ENCODE measurements at regions not wholly inside any gene's neighbourhood (a gene's known extent, or its start where the extent isn't known, plus 50 kb on each side); places are given as distances from the start of the nearest gene placed in this dataset.

DNA sequence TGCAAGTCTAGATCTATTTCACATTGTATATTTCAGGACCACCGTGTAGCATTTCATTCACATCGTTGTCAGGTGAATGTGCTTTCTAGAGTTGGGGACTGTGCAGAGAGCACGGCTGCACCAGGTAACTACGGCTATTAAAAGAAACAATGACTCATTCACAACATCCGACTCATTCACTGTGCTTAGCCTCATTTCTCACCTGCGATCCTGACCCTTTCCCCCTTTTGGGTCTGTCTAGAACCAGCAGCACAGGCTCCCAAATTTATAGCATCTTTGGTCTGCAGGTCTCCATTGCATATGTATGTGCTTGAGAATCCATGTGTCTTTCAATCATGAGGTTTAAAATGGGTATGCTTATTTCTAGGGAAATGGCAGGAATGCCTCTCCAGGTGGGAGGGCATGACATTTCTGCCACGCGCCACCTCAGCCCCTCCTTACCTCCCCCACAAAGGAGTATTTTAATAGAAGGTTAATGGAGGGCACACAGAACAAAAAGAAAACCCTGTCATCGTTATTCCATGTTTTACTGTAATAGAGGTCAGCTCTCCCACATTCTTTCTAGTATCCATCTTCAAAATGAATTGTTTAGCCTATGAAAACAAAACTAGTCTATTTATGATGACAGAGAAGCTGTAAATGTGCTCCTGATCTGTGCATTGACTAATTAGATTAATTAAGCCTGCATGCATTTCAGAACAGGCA, 246.7 kb upstream of the EPHA4 start:
- no peak for DNase-seq (ENCODE audit: low spot score)

DNA sequence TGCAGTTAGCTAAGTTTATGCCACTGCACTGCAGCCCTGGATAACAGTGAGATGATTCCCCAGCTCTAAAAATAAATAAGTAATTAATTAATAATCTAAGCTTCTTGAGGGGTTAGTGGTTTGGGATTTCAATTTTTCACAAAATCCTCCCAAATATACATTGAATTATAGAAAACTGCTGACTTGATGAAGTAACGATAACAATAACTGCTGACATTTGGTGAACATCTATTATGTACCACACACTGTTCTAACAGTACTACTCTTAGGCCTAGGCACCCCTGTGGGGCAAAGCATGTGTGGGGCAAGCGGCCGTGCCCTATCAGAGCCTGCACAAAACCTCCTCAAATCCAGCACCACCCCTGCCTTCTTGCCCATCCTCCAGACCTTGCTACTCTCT, 245.8 kb upstream of the EPHA4 start:
- DNase-seq (ENCODE audit: low spot score): no peak

DNA sequence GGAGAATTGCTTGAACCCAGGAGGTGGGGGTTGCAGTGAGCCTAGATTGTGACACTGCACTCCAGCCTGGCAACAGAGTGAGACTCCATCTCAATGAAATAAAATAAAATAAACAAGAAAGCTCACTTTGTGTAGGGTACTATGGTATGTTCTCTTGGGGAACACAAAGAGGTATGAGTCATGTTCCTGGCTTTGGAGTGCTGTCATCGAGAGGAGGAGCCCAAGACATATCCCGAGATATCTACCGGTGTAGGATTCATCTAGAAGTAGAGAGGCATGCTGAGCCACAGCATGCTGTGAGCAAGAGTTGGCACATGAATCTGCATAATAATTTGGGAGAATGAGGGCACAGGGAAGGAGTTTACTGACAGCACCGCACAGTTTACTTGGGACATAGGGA, 244.9 kb upstream of the EPHA4 start:
- DNase-seq (ENCODE audit: low spot score): no peak

DNA sequence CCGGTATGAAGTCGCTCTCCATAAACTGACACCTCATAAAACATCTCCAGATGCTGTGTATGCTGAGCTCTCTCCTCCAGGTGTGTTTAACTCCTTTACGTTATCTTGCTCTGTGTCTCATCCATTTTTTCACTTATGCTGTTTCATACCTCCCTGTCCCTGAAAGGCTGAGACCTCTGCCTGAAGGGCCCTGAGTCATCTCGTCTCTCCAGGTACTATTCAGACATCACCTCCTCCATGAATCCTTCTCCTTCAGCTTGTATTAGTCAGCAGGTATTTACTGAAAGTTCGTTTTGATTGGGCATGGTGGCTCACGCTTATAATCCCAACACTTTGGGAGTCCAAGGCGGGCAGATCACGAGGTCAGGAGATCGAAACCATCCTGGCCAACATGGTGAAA, 244.5 kb upstream of the EPHA4 start:
- no peak for DNase-seq (ENCODE audit: low spot score)

DNA sequence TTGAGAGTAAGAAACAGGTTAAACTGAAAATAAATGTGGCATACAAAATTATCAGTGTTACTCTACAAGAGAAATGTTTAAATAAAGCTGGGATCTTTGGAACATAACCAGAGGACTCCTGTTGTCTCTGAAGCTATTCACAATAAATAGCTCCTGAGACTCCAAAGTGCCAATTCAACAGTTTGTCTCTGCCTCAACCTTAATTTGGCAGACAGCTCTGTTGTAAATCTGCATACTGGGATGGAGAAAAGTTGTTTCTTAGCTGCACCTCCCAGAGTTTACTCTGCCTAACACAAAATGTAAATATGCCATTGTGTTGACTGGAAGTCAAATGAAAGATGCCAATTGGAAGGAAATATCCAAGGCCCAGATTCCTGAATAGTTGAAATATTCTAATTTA, 238.5 kb upstream of the EPHA4 start:
- no peak for DNase-seq (ENCODE audit: low spot score)

DNA sequence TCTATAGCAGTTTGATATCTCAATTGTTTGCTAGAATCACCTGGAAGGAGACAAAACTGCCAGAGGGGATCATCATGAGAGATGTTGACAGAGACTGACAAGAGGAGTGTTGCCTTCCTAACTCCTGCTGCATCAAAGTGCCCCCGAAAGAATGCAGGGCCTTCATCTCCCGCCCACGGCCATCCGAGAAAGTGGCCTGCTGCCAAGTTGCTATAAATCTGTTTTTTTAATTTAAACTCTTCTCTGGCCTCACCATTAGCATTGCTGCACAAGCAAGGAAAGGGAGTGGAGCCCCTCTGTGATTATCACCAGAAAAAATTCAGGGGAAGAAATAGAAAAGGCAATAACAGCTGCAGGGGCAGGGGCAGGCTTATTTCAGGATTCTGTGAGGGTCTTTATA, 238.1 kb upstream of the EPHA4 start:
- no peak for DNase-seq (ENCODE audit: low spot score)

DNA sequence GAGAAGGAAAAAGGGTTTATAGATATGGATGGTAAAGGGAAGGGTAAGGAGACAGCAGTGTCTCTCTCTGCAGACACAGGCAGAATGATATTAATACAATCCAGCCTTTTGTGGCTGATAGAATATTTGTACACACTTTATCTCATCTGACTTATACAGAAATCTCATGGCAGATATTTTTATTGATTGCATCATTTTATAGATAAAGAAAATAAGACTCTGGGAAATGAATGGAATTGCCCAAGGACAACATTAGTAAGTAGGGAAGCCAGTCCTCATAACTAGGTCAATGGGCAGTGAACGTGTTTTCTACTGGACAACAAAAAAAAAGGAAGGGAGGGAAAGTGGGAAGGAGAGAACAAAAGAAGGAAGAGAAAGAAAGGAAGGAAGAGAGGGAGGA, 236.4 kb upstream of the EPHA4 start:
- no peak for DNase-seq (ENCODE audit: low spot score)

DNA sequence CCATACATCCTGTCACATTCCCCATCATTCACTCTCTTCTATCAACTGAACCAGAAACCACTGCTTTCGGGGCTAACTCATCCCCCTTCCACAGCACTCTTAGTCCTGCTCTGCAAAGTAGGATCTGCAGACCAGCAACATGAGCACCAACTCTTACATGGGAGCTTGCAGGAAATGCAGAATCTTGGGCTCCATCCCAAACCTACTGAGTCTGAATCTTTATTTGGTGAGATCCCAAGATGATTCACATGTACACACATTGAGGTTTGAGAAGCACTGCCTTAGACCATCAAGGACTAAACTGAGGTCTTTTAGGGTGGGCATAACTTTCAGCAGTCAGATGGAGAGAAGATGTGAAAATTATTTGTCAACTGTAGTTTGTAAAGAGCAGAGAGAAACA, 235.6 kb upstream of the EPHA4 start:
- DNase-seq (ENCODE audit: low spot score): no peak

DNA sequence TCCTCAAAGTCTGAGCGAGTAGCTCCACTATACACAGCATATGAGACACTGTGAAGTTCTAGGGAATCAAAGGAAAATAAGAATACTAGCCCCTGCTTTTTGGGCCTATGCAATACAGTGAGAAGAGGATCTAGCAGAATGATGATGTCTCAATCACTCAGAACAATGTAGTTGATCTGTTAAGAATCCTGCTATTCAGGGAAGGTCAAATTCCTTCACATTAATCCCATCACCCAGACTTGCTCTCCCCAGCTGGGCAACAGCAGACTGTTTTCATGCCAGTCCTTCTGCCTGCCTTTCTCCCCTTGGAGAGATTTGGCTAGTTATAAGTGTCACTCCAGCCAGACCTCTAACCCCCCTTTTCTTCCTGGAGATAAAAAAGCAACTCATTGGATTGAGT, 230.0 kb upstream of the EPHA4 start:
- no peak for DNase-seq (ENCODE audit: low spot score)

DNA sequence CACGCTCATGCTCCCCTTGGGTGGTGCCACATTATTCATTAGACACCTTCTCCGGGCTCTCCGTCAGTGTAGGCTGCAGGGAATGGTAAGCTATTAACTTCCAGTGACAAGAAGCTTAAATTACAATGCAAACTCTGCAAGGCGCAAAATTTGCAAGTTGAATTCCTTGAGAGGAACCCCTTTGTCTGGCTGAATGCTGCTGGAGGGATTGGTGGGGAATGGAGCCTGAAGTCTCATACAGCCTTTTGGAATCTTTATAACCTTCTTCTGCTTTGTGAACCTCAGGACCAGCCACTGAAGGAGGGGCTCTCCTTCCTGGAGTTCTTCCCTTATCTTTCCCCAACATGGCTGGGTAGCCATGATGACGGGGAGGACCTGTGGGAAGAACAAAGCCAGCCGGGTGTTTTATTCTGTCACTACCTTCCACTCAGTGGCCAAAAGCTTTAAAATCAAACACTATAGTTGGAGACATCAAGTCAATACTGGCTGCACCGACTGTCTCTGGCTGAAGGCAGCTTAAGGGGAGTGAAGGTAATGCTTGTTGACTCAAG, 220.9 kb upstream of the EPHA4 start:
- no peak for DNase-seq (ENCODE audit: low spot score)

DNA sequence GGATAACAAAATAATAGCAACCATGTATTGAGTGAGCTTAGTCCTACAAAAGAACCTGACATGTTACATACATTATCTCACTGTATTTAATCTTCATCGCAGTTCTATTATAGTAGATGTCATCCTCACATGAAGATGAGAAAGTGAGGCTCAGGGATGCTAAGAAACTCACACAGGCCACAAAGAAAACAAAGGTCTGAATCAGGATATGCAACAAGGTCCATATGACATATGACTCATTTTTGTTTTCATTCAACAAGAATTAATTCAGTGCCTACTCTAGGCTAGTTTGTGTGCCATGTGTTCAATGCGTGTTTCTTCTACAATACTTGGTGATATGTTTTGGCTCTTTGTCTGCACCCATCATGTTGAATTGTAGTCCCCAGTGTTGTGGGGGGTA, 219.7 kb upstream of the EPHA4 start:
- no peak for DNase-seq (ENCODE audit: low spot score)

DNA sequence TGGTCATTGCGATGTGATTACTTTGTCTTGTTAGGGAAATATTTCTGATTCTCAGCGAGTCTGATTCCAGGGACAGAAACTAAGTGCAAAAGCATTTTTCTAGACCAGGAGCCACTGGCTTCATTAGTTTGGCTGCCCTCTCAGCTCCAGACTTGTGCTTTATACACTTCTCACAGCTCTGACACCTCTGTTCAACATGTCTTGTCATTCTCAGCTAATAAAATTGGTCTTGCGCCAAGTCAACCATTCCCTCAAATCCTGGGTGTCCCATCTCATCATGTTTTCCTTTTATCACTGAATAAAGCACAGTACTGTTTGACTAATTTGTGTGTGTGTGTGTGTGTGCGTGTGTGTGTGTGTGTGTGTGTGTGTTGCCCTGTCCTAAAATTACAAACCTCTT, 215.5 kb upstream of the EPHA4 start:
- no peak for DNase-seq (ENCODE audit: low spot score)

DNA sequence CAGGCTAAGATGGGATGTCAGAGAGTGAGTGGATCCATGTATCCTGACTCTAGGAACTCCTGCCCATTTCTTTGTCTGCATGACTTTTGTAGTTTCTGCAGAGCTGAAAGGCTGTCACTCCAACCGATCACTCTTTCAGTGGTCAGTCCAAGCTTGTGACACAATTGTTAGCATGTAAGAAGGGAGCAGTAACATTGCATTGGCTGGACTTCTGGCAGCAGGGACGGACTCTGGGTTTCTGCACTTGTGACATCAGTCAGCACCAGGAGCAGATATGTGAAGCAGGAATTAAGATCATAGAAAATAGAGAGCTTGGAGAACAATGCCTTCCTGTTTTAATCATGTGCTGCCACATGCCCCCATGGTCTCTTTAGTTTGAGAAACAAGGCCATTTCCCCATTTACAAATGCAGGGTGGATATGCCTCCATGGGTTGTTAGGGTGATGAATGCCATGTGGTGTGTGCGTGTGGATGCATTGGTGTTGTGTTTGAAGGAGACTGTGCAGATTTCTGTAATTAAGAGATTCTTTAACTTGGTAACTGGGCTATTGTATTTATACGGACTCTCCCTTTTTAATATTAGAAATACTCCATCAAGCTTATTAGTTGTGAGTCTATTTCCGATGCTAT, 214.3 kb upstream of the EPHA4 start:
- DNase-seq (ENCODE audit: low spot score): no peak

DNA sequence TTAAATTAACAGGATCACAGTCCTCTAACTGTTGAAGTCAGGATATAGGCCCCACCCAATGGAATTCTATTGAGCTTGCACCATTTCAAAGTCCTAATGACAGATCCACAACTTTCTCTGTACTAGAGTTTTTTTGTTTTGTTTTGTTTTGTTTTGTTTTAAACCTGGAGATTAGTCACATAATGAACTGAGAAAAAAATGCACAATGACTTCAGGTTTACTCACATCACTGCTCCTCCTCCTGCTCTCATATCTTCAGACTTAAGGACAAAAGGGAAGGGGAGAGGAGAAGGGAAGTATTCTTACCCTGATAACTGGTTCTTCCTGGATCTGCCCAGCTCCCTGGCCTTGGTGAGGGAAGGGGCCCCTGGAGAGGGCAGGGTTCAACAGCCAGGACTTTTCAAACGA, 208.2 kb upstream of the EPHA4 start:
- no peak for DNase-seq (ENCODE audit: low spot score)

DNA sequence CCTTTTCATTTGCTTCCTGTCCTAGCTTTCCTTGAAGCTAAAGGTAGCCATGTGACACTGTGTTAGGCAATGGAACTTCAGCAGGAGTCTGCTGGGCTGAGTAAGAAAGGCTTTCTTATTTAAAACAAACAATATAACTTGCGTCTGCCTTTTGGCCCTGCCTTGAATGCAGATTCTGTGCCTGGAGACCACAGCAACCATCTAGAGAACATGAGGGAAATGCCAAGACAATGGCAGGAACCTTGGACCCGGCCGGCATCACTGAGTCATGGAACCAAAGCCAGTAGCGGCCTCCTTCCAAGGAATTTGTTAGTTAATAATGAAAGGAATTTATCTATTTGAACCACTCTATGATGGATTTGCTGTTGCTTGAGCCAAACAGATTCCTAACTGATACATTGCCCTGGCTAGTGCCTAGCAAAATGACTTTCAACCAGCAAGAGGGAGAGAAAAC, 207.5 kb upstream of the EPHA4 start:
- DNase-seq (ENCODE audit: low spot score): no peak

DNA sequence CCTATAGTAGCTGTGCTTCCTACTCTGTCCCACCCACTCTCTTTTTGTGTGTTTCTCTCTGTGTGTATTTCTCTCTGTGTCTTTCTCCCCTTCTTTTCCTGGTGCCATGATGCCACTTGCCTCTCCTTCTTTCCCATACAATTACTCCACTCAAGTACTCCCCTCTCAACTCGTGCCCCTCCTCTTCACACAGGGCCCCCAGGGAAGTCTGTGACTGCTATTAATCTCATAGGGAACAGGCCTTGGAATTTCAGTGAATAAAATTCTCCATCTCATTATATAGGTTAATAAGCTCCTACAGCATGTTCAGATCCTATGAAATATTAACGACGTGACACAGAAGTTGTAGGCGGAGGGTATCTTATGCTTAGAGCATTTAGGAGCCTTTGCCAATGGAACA, 205.9 kb upstream of the EPHA4 start:
- DNase-seq (ENCODE audit: low spot score): no peak

DNA sequence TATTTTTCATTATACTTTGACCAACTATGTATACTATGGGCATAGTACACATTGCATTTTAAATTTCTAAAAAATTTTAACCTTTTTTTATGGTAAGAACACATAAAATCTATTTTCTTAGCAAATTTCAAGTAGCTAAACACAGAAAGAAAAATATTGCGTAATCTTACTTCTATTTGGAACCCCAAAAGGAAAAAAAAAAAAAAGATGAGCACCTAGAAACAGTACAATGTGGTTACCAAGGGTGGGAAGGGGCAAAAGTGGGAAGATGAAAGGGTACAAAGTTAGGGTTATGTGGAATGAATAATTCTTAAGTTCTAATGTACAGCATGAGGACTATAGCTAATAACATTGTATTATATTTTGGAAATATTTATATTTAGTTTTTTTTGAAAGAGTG, 205.0 kb upstream of the EPHA4 start:
- no peak for DNase-seq (ENCODE audit: low spot score)

DNA sequence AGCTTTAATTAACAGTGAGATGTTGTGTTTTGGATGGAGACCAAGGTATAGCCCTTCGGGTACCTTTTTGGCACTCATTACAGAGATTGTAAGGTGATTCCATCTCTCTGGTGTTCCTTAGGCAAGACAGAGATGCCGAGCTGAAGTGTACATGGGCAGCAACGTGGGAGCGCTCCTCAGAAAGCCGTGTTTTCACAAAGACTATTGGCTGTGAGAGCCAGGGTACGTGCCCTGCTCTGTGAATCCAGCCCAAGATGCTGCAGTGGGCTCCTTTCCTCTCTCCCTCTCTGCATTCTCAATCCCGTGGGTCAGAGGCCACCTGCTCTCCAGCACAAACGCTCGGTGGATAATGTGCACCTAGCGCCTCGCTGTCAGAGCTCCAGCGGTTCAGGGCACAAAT, 203.0 kb upstream of the EPHA4 start:
- no peak for DNase-seq (ENCODE audit: low spot score)

DNA sequence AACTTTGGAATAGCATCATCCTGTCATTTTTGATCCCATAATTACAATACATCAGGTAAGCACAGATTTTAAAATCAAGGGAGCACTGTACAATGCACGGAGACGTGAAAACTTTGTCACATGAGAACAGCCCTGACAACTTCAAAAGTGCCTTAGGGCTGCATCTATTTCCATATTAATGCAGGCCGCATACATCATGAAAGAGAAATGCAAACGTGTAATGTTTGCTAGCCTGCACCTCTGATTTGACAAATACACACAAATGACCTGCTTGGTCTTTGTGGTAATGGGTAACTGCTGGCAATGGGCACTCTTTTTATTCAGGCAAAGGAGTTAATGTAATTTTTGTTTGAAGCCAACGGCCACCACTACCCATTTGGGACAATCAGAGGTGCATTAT, 202.0 kb upstream of the EPHA4 start:
- no peak for DNase-seq (ENCODE audit: low spot score)

DNA sequence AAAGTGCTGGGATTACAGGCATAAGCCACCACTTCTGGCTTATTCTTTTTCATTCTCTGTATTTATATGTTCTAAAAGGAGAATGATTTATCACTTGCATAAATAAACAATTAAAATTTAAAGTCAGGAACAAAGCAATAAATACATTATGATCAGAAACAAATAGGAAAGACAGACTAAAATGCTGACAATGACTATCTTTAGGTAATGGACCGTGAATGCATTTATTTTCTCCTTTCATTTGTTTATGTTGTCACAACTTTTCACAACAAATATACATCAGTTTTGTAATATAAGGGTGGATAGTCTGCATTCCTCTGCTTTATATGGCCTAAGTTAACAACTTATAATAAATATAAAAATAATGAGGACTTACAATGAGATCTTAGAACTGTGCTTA, 199.2 kb upstream of the EPHA4 start:
- no peak for DNase-seq (ENCODE audit: low spot score)

DNA sequence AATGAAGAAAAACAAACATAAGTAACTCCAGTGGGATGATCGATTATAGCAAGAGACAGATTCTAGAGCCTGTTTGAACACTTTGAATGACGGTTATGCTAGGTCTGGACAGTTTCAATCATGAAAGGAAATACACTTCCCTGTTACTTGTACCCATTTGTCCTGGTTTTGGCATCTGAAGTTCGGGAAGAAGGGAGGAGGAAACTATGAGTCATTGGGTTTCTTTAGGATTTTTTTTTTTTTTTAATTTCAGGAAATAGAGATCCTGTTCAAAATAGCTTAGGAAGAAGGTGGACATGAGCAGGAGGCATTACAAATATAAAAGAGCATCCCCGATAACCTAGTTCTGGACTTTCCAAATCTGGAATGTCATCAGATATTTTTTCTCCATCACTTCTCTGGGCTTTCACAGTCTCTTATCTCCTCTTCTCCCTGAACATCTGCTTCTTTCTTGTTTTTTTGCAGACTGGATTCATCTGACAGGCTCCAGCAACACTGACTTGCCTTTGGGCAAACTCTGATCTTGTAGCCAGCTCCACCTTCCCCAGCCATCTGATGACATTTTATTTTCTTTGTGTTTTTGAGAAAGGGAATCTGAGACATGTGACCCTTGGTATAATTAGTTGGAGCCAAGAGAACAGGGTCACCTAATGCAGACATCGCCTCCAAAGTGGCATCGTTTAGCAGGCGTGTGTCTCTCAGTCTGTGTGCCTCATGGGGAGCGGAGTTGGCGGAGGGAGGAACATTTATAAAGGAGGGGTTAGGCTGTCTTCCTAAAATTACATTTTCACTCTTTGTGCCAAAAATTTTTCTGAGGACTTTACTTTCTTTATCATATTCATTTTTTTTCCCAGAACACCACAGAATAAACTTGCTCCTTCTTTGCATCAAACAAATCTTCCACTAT, 195.3 kb upstream of the EPHA4 start:
- no peak for DNase-seq (ENCODE audit: low spot score)

DNA sequence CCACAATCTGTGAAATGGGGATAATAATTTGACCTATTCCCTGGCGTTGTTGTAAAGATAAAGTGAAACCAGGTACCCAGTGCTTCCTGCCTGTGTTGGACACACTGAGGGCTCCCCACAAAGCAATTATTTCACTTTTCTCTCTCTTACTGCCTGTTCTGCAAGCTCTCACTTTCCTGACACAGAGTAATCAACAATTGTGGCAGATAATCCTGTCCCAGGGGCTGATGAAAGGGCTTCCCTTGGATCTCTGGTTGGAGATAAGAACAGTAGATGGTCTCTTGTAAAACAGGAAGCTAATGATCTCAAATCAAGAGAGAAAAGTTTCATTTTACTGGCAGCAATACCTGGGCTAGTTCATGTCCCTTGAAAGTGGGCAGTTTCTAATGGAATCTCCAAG, 190.4 kb upstream of the EPHA4 start:
- DNase-seq (ENCODE audit: low spot score): no peak

DNA sequence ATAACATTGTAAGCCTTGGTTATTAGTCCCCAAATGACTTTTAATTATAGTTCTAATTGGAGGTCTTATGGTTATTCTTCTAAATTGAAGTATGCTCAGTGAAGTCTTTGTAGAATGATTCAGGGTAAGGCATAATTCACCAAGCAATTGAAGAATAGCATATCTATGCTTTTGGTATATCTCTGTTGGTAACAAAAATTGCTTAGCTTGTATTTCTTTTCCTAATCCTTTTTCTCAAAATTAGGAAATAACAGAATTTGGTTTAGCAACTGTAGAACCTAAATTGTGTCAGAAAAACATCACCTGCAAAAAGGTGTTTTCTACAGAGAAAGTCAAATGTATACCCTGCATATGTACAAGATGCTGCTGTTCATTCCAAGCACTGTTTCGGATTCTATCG, 189.2 kb upstream of the EPHA4 start:
- no peak for DNase-seq (ENCODE audit: low spot score)
